HEK293 (cell line): ENCODE measurements at regions not wholly inside any gene's neighbourhood (a gene's known extent, or its start where the extent isn't known, plus 50 kb on each side); places are given as distances from the start of the nearest gene placed in this dataset.

Source experiments
- CTCF ChIA-PET: fragments of 350-600 bp; formaldehyde crosslinking; extraction: SDS; loops from one replicate; lab custom pipeline; 2021; ENCODE audit warnings: antibody characterized with exemption; lab: Yijun Ruan, JAX
- POLR2A ChIA-PET: fragments of 300-600 bp; formaldehyde crosslinking; extraction: SDS; loops from one replicate; lab custom pipeline; 2020; ENCODE audit warnings: antibody characterized with exemption, inconsistent platforms; lab: Yijun Ruan, JAX
- H3K27ac ChIP-seq: fragments of 200-500 bp; sonication (Bioruptor generic); 2 replicates; pipeline ENCODE4 v1.5.1; 2014; ENCODE audit warnings: low read depth, low read length, control low read depth, inconsistent platforms; ENCODE audit errors: extremely low read depth
- H3K36me3 ChIP-seq, 2 experiments: fragments of 200-500 bp in 1 of 2; sonication (Bioruptor generic) in 1 of 2; 1 replicate in 1 of 2; 2 replicates in 1 of 2; pipeline ENCODE4 v1.5.1; 2014 to 2017; ENCODE audit warnings: inconsistent platforms in 2 of 2, low read length in 2 of 2; ENCODE audit not compliant: control insufficient read depth in 2 of 2, insufficient read depth in 1 of 2
- H3K4me1 ChIP-seq: fragments of 200-500 bp; sonication (Bioruptor generic); 2 replicates; pipeline ENCODE4 v1.5.1; 2014; ENCODE audit warnings: mild to moderate bottlenecking, low read length, inconsistent platforms; ENCODE audit not compliant: control insufficient read depth, insufficient read depth
- H3K4me3 ChIP-seq: 2 replicates; pipeline ENCODE4 v1.5.1; 2011; ENCODE audit warnings: low read depth, mild to moderate bottlenecking, control low read depth, low read length, moderate library complexity
- H3K9me3 ChIP-seq: fragments of 200-500 bp; sonication (Bioruptor generic); 2 replicates; pipeline ENCODE4 v1.5.1; 2014; ENCODE audit warnings: low read depth, low read length, inconsistent platforms; ENCODE audit not compliant: control insufficient read depth, insufficient read depth
- RBAK ChIP-seq: fragments of 450-650 bp; formaldehyde crosslinking; IDR thresholded peaks from 2 replicates; pipeline ENCODE4 v1.5.1; 2016; ENCODE audit warnings: missing biosample characterization, missing genetic modification characterization
- REPIN1 ChIP-seq: fragments of 450-650 bp; formaldehyde crosslinking; IDR thresholded peaks from 2 replicates; pipeline ENCODE4 v1.5.1; 2017; ENCODE audit warnings: missing biosample characterization, missing genetic modification characterization, low read depth
- SETDB1 ChIP-seq: IDR thresholded peaks from one replicate; pipeline ENCODE4 v1.6.1; 2017; ENCODE audit warnings: mild to moderate bottlenecking, low read length, moderate library complexity, mixed read lengths; ENCODE audit not compliant: insufficient read length
- TRIM28 ChIP-seq: IDR thresholded peaks from 2 replicates; pipeline ENCODE4 v1.6.1; 2011; ENCODE audit warnings: low read length, control low read depth, borderline replicate concordance
- ZBTB1 ChIP-seq: fragments of 450-650 bp; formaldehyde crosslinking; IDR thresholded peaks from 2 replicates; pipeline ENCODE4 v1.5.1; 2016; ENCODE audit warnings: missing biosample characterization, missing genetic modification characterization
- ZEB2 ChIP-seq: fragments of 450-650 bp; formaldehyde crosslinking; IDR thresholded peaks from 2 replicates; pipeline ENCODE4 v1.5.1; 2016; ENCODE audit warnings: missing biosample characterization, missing genetic modification characterization
- ZFP69B ChIP-seq: fragments of 450-650 bp; formaldehyde crosslinking; IDR thresholded peaks from 2 replicates; pipeline ENCODE4 v1.5.1; 2016; ENCODE audit warnings: missing biosample characterization, missing genetic modification characterization
- ZNF16 ChIP-seq: fragments of 450-650 bp; formaldehyde crosslinking; IDR thresholded peaks from 2 replicates; pipeline ENCODE4 v1.5.1; 2016; ENCODE audit warnings: low read depth, missing biosample characterization, missing genetic modification characterization
- ZNF175 ChIP-seq: fragments of 450-650 bp; formaldehyde crosslinking; IDR thresholded peaks from 2 replicates; pipeline ENCODE4 v1.5.1; 2016; ENCODE audit warnings: missing biosample characterization, missing genetic modification characterization
- ZNF211 ChIP-seq: fragments of 450-650 bp; formaldehyde crosslinking; IDR thresholded peaks from 2 replicates; pipeline ENCODE4 v1.5.1; 2016; ENCODE audit warnings: low read depth, missing biosample characterization, missing genetic modification characterization
- ZNF221 ChIP-seq: fragments of 450-650 bp; formaldehyde crosslinking; IDR thresholded peaks from 2 replicates; pipeline ENCODE4 v1.5.1; 2017; ENCODE audit warnings: missing biosample characterization, missing genetic modification characterization, borderline replicate concordance
- ZNF266 ChIP-seq: fragments of 450-650 bp; formaldehyde crosslinking; IDR thresholded peaks from 2 replicates; pipeline ENCODE4 v1.5.1; 2016; ENCODE audit warnings: missing biosample characterization, missing genetic modification characterization, low read depth
- ZNF274 ChIP-seq, 2 experiments: fragments of 200-500 bp in 1 of 2; fragments of 450-650 bp in 1 of 2; sonication (Bioruptor generic) in 1 of 2; formaldehyde crosslinking in 1 of 2; IDR thresholded peaks; 2 replicates each; pipeline versions ENCODE4 v1.5.1 to v1.6.1; 2014 to 2016; ENCODE audit warnings: borderline replicate concordance in 1 of 2, inconsistent platforms in 1 of 2, low read length in 1 of 2, missing biosample characterization in 1 of 2, missing genetic modification characterization in 1 of 2
- ZNF292 ChIP-seq: fragments of 450-650 bp; formaldehyde crosslinking; IDR thresholded peaks from 2 replicates; pipeline ENCODE4 v1.5.1; 2016; ENCODE audit warnings: low read depth, missing biosample characterization, missing genetic modification characterization, borderline replicate concordance
- ZNF391 ChIP-seq: fragments of 450-650 bp; formaldehyde crosslinking; IDR thresholded peaks from 2 replicates; pipeline ENCODE4 v1.5.1; 2016; ENCODE audit warnings: low read depth, missing biosample characterization, missing genetic modification characterization, borderline replicate concordance
- ZNF433 ChIP-seq: fragments of 450-650 bp; formaldehyde crosslinking; IDR thresholded peaks from 2 replicates; pipeline ENCODE4 v1.5.1; 2016; ENCODE audit warnings: missing biosample characterization, missing genetic modification characterization, low read depth
- ZNF48 ChIP-seq: fragments of 450-650 bp; formaldehyde crosslinking; IDR thresholded peaks from 2 replicates; pipeline ENCODE4 v1.5.1; 2016; ENCODE audit warnings: missing biosample characterization, missing genetic modification characterization
- ZNF510 ChIP-seq: fragments of 450-650 bp; formaldehyde crosslinking; IDR thresholded peaks from 2 replicates; pipeline ENCODE4 v1.5.1; 2018; ENCODE audit warnings: mild to moderate bottlenecking, missing genetic modification characterization, missing biosample characterization; ENCODE audit not compliant: insufficient replicate concordance
- ZNF529 ChIP-seq: fragments of 450-650 bp; formaldehyde crosslinking; IDR thresholded peaks from 2 replicates; pipeline ENCODE4 v1.5.1; 2017; ENCODE audit warnings: missing genetic modification characterization, missing biosample characterization; ENCODE audit not compliant: insufficient replicate concordance
- ZNF530 ChIP-seq: fragments of 450-650 bp; formaldehyde crosslinking; IDR thresholded peaks from 2 replicates; pipeline ENCODE4 v1.5.1; 2016; ENCODE audit warnings: low read depth, missing biosample characterization, missing genetic modification characterization
- ZNF544 ChIP-seq: fragments of 450-650 bp; formaldehyde crosslinking; IDR thresholded peaks from 2 replicates; pipeline ENCODE4 v1.5.0; 2017; ENCODE audit warnings: missing biosample characterization, missing genetic modification characterization
- ZNF596 ChIP-seq: fragments of 450-650 bp; IDR thresholded peaks from 2 replicates; pipeline ENCODE4 v1.5.0; 2018; ENCODE audit warnings: missing biosample characterization, mild to moderate bottlenecking, missing genetic modification characterization, moderate library complexity
- ZNF623 ChIP-seq: fragments of 450-650 bp; formaldehyde crosslinking; IDR thresholded peaks from 2 replicates; pipeline ENCODE4 v1.5.1; 2016; ENCODE audit warnings: missing biosample characterization, missing genetic modification characterization
- ZNF658 ChIP-seq: fragments of 450-650 bp; formaldehyde crosslinking; IDR thresholded peaks from 2 replicates; pipeline ENCODE4; 2016; ENCODE audit warnings: missing biosample characterization, missing genetic modification characterization
- ZNF660 ChIP-seq: fragments of 450-650 bp; IDR thresholded peaks from 2 replicates; pipeline ENCODE4 v1.5.1; 2018; ENCODE audit warnings: missing biosample characterization, mild to moderate bottlenecking, missing genetic modification characterization
- TF ChIP-seq, protein P1 (sequence below): fragments of 450-650 bp; formaldehyde crosslinking; IDR thresholded peaks from 2 replicates; pipeline ENCODE4 v1.5.1; 2017; ENCODE audit warnings: missing biosample characterization, missing genetic modification characterization
- TF ChIP-seq, protein P2 (sequence below): fragments of 450-650 bp; formaldehyde crosslinking; IDR thresholded peaks from 2 replicates; pipeline ENCODE4 v1.5.1; 2016; ENCODE audit warnings: missing biosample characterization, missing genetic modification characterization

- Histone ChIP-seq H3K36me3 (no peaks in the 10 kb centered on the region), H3K9me3 (no peaks in the 10 kb centered on the region), H3K27ac (no peak overlapping the region), H3K4me3 (no peak overlapping the region), H3K4me1 (no peaks in the 10 kb centered on the region)
- ChIA-PET POLR2A (no interaction called here), CTCF (no interaction called here)
- no peak for TF ChIP-seq ZNF433 (tag by site-specific recombination)
- TF ChIP-seq, protein P1, sequence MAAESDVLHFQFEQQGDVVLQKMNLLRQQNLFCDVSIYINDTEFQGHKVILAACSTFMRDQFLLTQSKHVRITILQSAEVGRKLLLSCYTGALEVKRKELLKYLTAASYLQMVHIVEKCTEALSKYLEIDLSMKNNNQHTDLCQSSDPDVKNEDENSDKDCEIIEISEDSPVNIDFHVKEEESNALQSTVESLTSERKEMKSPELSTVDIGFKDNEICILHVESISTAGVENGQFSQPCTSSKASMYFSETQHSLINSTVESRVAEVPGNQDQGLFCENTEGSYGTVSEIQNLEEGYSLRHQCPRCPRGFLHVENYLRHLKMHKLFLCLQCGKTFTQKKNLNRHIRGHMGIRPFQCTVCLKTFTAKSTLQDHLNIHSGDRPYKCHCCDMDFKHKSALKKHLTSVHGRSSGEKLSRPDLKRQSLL (tag by site-specific recombination), result no peak
- TF ChIP-seq, protein P2, sequence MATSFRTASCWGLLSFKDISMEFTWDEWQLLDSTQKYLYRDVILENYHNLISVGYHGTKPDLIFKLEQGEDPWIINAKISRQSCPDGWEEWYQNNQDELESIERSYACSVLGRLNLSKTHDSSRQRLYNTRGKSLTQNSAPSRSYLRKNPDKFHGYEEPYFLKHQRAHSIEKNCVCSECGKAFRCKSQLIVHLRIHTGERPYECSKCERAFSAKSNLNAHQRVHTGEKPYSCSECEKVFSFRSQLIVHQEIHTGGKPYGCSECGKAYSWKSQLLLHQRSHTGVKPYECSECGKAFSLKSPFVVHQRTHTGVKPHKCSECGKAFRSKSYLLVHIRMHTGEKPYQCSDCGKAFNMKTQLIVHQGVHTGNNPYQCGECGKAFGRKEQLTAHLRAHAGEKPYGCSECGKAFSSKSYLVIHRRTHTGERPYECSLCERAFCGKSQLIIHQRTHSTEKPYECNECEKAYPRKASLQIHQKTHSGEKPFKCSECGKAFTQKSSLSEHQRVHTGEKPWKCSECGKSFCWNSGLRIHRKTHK, result no peak
- TF ChIP-seq ZEB2 (tag by site-specific recombination), result no peak
Observed at GRCh38 chr12:73181244-73181643, 909.1 kb downstream of the TRHDE start.

- H3K4me3 ChIP-seq, result no peak overlapping the region
- H3K9me3 ChIP-seq, result no peaks in the 10 kb centered on the region
- no peaks in the 10 kb centered on the region for H3K4me1 ChIP-seq
- H3K36me3 ChIP-seq, result no peaks in the 10 kb centered on the region
- POLR2A ChIA-PET, result no interaction called here
- no peak overlapping the region for H3K27ac ChIP-seq
- TF ChIP-seq ZNF529, result peak; percentile 56
- TF ChIP-seq ZNF596, result no peak
- TF ChIP-seq ZNF510 (tag by site-specific recombination), result no peak
- peak; percentile 48; the same call in 1 of the 2 replicates for TF ChIP-seq TRIM28
- no peak for TF ChIP-seq ZNF391 (tag by site-specific recombination)
- TF ChIP-seq SETDB1, result peak; percentile 95
- CTCF ChIA-PET, result no interaction called here
Observed at GRCh38 chr12:73185403-73185802, 913.2 kb downstream of the TRHDE start.

- POLR2A ChIA-PET, result no interaction called here
- CTCF ChIA-PET, result no interaction called here
- H3K4me3 ChIP-seq, result no peak overlapping the region
- no peak overlapping the region for H3K27ac ChIP-seq
- no peaks in the 10 kb centered on the region for H3K4me1 ChIP-seq
- TF ChIP-seq ZNF530 (tag by site-specific recombination) (no peak), ZNF292 (tag by site-specific recombination) (no peak), ZNF274 (IDR thresholded peaks at IDR 0.05; ENCODE audit: low read length) (no peak), ZNF274 (tag by site-specific recombination; IDR thresholded peaks at IDR 0.05; ENCODE audit: borderline replicate concordance) (no peak), ZNF48 (no peak), ZNF211 (tag by site-specific recombination) (no peak), ZBTB1 (no peak), ZNF544 (tag by site-specific recombination) (no peak), ZFP69B (no peak), ZNF221 (tag by site-specific recombination) (no peak), ZNF175 (tag by site-specific recombination) (no peak), ZNF658 (no peak), ZNF16 (tag by site-specific recombination) (no peak), ZNF623 (tag by site-specific recombination) (no peak), ZNF660 (tag by site-specific recombination) (no peak), REPIN1 (tag by site-specific recombination) (no peak), ZNF266 (tag by site-specific recombination) (no peak), RBAK (tag by site-specific recombination) (no peak)
- no peaks in the 10 kb centered on the region for H3K9me3 ChIP-seq
- H3K36me3 ChIP-seq, result no peaks in the 10 kb centered on the region
Observed at GRCh38 chr12:73186272-73186671, 914.1 kb downstream of the TRHDE start.
